ENCODE measurements at regions not wholly inside any gene's neighbourhood (a gene's known extent, or its start where the extent isn't known, plus 50 kb on each side); places are given as distances from the start of the nearest gene placed in this dataset.

- no peak for TF ChIP-seq CTCF (IDR thresholded peaks at IDR 0.05 in 4 of 5, conservative IDR thresholded peaks at IDR 0.05 in 1 of 5)
- no peak for TF ChIP-seq POLR2A (IDR thresholded peaks at IDR 0.05)
Measured at GRCh38 chr5:103942587-103943186, 380.1 kb upstream of the NUDT12 start.
